Ishikawa (cell line): ENCODE measurements at regions not wholly inside any gene's neighbourhood (a gene's known extent, or its start where the extent isn't known, plus 50 kb on each side); places are given as distances from the start of the nearest gene placed in this dataset.

Experiments
- CEBPB ChIP-seq: IDR thresholded peaks from 2 replicates; pipeline ENCODE4 v1.6.1; 2012
- CREB1 ChIP-seq: IDR thresholded peaks from 2 replicates; pipeline ENCODE4 v1.6.1; 2012; ENCODE audit warnings: low read depth
- EGR1 ChIP-seq: IDR thresholded peaks from 2 replicates; pipeline ENCODE4 v1.6.1; 2012
- EP300 ChIP-seq: IDR thresholded peaks from 2 replicates; pipeline ENCODE4 v1.6.1; 2012; ENCODE audit warnings: borderline replicate concordance
- FOXM1 ChIP-seq: IDR thresholded peaks from 2 replicates; pipeline ENCODE4 v1.6.1; 2012; ENCODE audit warnings: low read depth, borderline replicate concordance
- NFIC ChIP-seq: IDR thresholded peaks from 2 replicates; pipeline ENCODE4 v1.6.1; 2012
- RAD21 ChIP-seq: IDR thresholded peaks from 2 replicates; pipeline ENCODE4 v1.6.1; 2012; ENCODE audit warnings: low read depth
- REST ChIP-seq: IDR thresholded peaks from 2 replicates; pipeline ENCODE4 v1.6.1; 2012; ENCODE audit warnings: low read depth, mild to moderate bottlenecking
- TAF1 ChIP-seq: IDR thresholded peaks from 2 replicates; pipeline ENCODE4 v1.6.1; 2012; ENCODE audit warnings: low read depth, mild to moderate bottlenecking
- TCF12 ChIP-seq: IDR thresholded peaks from 2 replicates; pipeline ENCODE4 v1.6.1; 2012; ENCODE audit warnings: low read depth
- TEAD4 ChIP-seq: IDR thresholded peaks from 2 replicates; pipeline ENCODE4 v1.6.1; 2012
- USF1 ChIP-seq: IDR thresholded peaks from 2 replicates; pipeline ENCODE4 v1.6.1; 2012
- YY1 ChIP-seq: IDR thresholded peaks from 2 replicates; pipeline ENCODE4 v1.6.1; 2012; ENCODE audit warnings: low read depth

- TF ChIP-seq EP300 (no peak), TCF12 (no peak), RAD21 (no peak), TAF1 (no peak), CEBPB (no peak), EGR1 (no peak), YY1 (no peak), FOXM1 (no peak), CREB1 (no peak), REST (no peak), NFIC (no peak), USF1 (no peak), TEAD4 (no peak)
Measured at GRCh38 chr16:75794426-75794825, 68.1 kb upstream of the CPHXL start.
